B cell (primary cell): ENCODE measurements at regions not wholly inside any gene's neighbourhood (a gene's known extent, or its start where the extent isn't known, plus 50 kb on each side); places are given as distances from the start of the nearest gene placed in this dataset.

Experiments used
- EZH2 ChIP-seq: IDR thresholded peaks from 2 replicates; pipeline ENCODE4 v1.6.1; 2012; ENCODE audit warnings: borderline replicate concordance, low read depth, mild to moderate bottlenecking, moderate library complexity, low read length; ENCODE audit not compliant: insufficient read depth, poor library complexity, severe bottlenecking
- TF ChIP-seq, protein P1 (sequence below): fragments of 200-600 bp; IDR thresholded peaks from one replicate; pipeline ENCODE4 v1.8.0; 2022; ENCODE audit warnings: antibody characterized with exemption, mild to moderate bottlenecking

DNA sequence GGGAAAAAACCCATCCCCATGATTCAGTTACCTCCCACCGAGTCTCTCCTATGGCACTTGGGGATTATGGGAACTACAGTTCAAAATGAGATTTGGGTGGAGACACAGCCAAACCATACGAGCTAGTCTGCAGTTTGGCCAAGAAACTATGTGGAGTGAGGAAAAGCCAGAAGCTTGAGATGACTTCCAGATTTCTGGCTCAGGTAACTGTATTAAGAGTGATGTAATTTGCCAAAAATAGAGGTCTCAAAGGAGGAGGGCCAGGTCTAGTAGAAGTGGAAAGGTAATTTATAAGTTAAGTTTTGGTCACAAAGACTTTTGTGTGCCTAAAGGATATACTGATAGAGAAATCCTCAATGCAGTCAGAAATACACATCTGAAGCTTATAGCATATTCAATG, 279.7 kb upstream of the MGMT start:
- TF ChIP-seq, protein P1, sequence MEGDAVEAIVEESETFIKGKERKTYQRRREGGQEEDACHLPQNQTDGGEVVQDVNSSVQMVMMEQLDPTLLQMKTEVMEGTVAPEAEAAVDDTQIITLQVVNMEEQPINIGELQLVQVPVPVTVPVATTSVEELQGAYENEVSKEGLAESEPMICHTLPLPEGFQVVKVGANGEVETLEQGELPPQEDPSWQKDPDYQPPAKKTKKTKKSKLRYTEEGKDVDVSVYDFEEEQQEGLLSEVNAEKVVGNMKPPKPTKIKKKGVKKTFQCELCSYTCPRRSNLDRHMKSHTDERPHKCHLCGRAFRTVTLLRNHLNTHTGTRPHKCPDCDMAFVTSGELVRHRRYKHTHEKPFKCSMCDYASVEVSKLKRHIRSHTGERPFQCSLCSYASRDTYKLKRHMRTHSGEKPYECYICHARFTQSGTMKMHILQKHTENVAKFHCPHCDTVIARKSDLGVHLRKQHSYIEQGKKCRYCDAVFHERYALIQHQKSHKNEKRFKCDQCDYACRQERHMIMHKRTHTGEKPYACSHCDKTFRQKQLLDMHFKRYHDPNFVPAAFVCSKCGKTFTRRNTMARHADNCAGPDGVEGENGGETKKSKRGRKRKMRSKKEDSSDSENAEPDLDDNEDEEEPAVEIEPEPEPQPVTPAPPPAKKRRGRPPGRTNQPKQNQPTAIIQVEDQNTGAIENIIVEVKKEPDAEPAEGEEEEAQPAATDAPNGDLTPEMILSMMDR = no peak
- TF ChIP-seq EZH2 = no peak
